MG63 (cell line): ENCODE measurements at regions not wholly inside any gene's neighbourhood (a gene's known extent, or its start where the extent isn't known, plus 50 kb on each side); places are given as distances from the start of the nearest gene placed in this dataset.

Source experiments
- DNase-seq: peaks from one replicate; pipeline ENCODE4 v3.0.0-alpha.2; 2020
- H3K27me3 ChIP-seq: fragments of 250-450 bp; sonication (Bioruptor Pico); 2 replicates; pipeline ENCODE4 v1.5.1; 2020; ENCODE audit warnings: mild to moderate bottlenecking, moderate library complexity
- H3K36me3 ChIP-seq: fragments of 250-450 bp; sonication (Bioruptor Pico); 2 replicates; pipeline ENCODE4 v1.5.1; 2020; ENCODE audit warnings: mild to moderate bottlenecking, moderate library complexity
- H3K4me3 ChIP-seq: fragments of 250-450 bp; sonication (Bioruptor Pico); 2 replicates; pipeline ENCODE4 v1.5.1; 2020; ENCODE audit warnings: mild to moderate bottlenecking, moderate library complexity
- H3K9me3 ChIP-seq: fragments of 250-450 bp; sonication (Bioruptor Pico); 2 replicates; pipeline ENCODE4 v1.5.1; 2020; ENCODE audit warnings: mild to moderate bottlenecking, moderate library complexity

DNA sequence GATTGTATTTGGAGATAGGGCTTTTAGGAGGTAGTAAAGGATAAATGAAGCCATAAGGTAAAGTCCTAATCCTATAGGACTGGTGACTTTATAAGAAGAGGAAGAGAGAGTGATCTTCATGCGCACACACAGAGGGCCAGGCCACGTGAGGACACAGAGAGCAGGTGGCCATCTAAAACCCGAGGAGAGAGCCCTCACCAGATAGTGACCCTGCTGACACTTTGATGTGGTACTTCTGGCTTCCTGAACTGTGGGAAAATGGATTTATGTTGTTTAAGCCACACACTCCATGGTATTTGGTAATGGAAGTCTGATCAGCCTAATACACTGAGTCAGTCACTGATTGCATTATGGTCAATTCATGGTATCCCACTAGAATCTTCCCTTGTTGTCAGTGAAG, 164.9 kb upstream of the TAPT1 start:
- H3K36me3 ChIP-seq: no peaks in the 10 kb centered on the region
- H3K27me3 ChIP-seq: 0 out of 2 replicates have a peak, but pooled peaks cover 2% of the 10 kb centered on the region
- no peak overlapping the region for H3K4me3 ChIP-seq
- no peak for DNase-seq
- H3K9me3 ChIP-seq: no peaks in the 10 kb centered on the region

GRCh38 chr4:16387448-16387847, 161.2 kb upstream of the TAPT1 start:
- 0 out of 2 replicates have a peak, but pooled peaks cover 2% of the 10 kb centered on the region for H3K27me3 ChIP-seq
- no peak overlapping the region for H3K4me3 ChIP-seq
- DNase-seq: no peak
- H3K9me3 ChIP-seq: no peaks in the 10 kb centered on the region
- H3K36me3 ChIP-seq: no peaks in the 10 kb centered on the region

GRCh38 chr4:16386711-16387320, 160.5 kb upstream of the TAPT1 start:
- Histone ChIP-seq H3K9me3 (no peaks in the 10 kb centered on the region), H3K4me3 (no peak overlapping the region), H3K36me3 (no peaks in the 10 kb centered on the region), H3K27me3 (0 out of 2 replicates have a peak, but pooled peaks cover 2% of the 10 kb centered on the region)
- no peak for DNase-seq

GRCh38 chr4:16384576-16384975, 158.3 kb upstream of the TAPT1 start:
- no peaks in the 10 kb centered on the region for H3K36me3 ChIP-seq
- no peak for DNase-seq
- no peaks in the 10 kb centered on the region for H3K9me3 ChIP-seq
- no peak overlapping the region for H3K4me3 ChIP-seq
- no peaks in the 10 kb centered on the region for H3K27me3 ChIP-seq

GRCh38 chr4:16382571-16382970, 156.3 kb upstream of the TAPT1 start:
- no peak for DNase-seq
- H3K36me3 ChIP-seq: no peaks in the 10 kb centered on the region
- H3K9me3 ChIP-seq: no peaks in the 10 kb centered on the region
- no peaks in the 10 kb centered on the region for H3K27me3 ChIP-seq
- no peak overlapping the region for H3K4me3 ChIP-seq

DNA sequence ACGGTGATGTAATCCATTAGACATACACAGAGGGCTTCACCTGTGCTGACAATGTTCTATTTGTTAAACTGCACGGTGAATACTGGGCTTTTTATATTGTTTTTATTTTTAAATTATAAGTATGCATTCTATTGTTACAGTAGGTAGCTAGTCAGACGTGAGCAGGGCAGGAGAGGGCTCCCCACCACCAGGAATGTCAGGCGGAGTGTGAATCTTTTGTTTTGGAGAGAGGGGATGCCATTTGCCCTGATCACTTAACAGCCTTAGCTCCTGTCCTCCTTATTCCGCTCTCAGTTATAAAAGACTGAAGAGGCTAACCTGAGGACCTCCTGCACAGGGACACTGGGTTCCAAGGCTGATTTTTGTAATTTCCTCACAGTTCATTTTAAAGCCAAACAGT, 151.6 kb upstream of the TAPT1 start:
- no peaks in the 10 kb centered on the region; the same call in 1 of the 2 replicates for H3K27me3 ChIP-seq
- no peak for DNase-seq
- no peak overlapping the region for H3K4me3 ChIP-seq
- H3K36me3 ChIP-seq: no peaks in the 10 kb centered on the region
- no peaks in the 10 kb centered on the region for H3K9me3 ChIP-seq

GRCh38 chr4:16365036-16365569, 138.8 kb upstream of the TAPT1 start:
- no peaks in the 10 kb centered on the region for H3K36me3 ChIP-seq
- no peak overlapping the region for H3K4me3 ChIP-seq
- no peaks in the 10 kb centered on the region for H3K27me3 ChIP-seq
- DNase-seq: no peak
- H3K9me3 ChIP-seq: no peaks in the 10 kb centered on the region

- Histone ChIP-seq H3K36me3 (no peaks in the 10 kb centered on the region), H3K4me3 (no peak overlapping the region), H3K27me3 (no peaks in the 10 kb centered on the region), H3K9me3 (no peaks in the 10 kb centered on the region)
- DNase-seq: no peak
These were observed 134.5 kb upstream of the TAPT1 start for GRCh38 chr4:16360694-16361262.

DNA sequence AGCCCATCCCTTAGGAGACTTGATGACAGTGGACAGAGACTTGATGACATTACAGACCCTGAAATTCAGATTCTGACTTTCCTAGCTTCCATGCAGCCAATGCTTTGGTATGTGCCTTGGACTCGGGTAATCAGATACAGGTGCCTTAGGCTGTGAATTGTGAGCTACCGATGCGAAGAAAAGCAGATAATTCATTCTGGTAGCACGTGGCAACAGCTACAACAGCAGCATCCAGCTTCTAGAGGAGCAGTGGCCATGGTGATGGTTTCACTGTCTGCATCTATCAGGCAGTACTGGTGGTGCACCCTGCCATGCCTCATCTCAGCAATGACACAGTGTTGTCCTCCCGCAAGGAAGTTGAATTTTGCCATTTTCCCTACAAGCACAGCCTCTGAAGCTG, 126.9 kb upstream of the TAPT1 start:
- H3K27me3 ChIP-seq: no peaks in the 10 kb centered on the region
- DNase-seq: no peak
- no peaks in the 10 kb centered on the region for H3K36me3 ChIP-seq

DNA sequence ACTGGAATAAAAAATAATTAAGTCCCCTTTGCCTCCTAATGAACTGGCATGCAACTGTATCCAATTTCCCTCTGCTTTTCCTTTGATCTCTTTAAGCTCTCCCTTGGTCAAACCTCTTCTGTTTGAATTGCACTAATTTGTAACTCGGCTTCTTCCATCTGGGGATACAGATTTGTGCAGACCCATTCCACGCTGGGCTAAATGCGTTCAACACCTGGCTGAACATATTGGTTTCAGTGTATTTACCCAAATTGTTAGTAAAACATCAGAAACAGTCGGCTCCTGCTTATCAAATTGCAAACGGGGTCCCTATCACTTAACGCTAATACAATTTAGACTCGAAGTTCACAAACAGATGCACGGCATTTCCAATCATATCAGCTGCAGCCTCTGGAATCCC, 124.9 kb upstream of the TAPT1 start:
- no peak for DNase-seq
- no peaks in the 10 kb centered on the region for H3K36me3 ChIP-seq
- H3K9me3 ChIP-seq: no peaks in the 10 kb centered on the region
- no peaks in the 10 kb centered on the region for H3K27me3 ChIP-seq
- H3K4me3 ChIP-seq: no peak overlapping the region

More for the DNA sequence above, 126.9 kb upstream of the TAPT1 start:
- H3K9me3 ChIP-seq: no peaks in the 10 kb centered on the region
- H3K4me3 ChIP-seq: no peak overlapping the region

DNA sequence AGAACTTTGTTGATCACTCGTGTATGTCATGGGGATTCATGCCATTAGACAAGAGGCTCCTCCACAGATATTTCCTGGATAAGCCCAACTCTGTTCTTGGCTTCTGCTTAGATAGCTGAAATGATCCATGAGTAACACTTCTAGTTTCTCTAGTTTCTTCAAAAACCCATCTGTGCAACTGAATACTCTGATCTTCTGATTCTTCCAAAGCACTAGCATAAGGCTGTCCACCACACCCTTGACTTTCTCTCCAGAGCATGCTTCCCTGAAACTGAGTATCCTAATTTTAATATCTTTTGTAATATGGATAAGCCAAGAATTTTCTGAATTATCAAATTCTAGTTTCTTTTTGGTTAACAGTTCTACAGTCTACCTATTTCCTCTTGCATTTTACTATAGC, 118.6 kb upstream of the TAPT1 start:
- no peaks in the 10 kb centered on the region for H3K27me3 ChIP-seq
- no peak for DNase-seq
- no peaks in the 10 kb centered on the region for H3K9me3 ChIP-seq
- no peak overlapping the region for H3K4me3 ChIP-seq
- no peaks in the 10 kb centered on the region for H3K36me3 ChIP-seq

DNA sequence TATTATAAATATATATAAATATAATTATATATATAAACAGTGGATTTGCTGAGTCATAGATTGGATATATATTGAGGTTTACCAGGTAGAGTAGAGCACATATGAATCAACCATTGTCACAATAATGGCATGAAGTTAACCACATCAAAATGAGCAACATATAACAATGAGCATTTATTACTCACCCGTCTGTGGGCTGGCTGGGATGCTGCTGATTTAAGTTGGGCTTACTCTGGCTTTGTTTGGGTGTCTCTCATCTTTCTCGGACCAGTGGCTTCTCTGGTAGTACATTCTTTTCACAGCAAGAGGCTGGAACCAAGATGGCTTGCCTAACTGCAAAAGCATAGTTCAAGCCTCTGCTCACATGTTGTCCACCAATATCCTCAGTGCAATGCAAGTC, 111.7 kb upstream of the TAPT1 start:
- no peaks in the 10 kb centered on the region for H3K27me3 ChIP-seq
- no peaks in the 10 kb centered on the region for H3K36me3 ChIP-seq
- H3K4me3 ChIP-seq: no peak overlapping the region
- peak; percentile 70 for DNase-seq
- no peaks in the 10 kb centered on the region for H3K9me3 ChIP-seq

- Histone ChIP-seq H3K9me3 (no peaks in the 10 kb centered on the region), H3K36me3 (no peaks in the 10 kb centered on the region), H3K27me3 (no peaks in the 10 kb centered on the region), H3K4me3 (no peak overlapping the region)
- DNase-seq: no peak
These were observed 108.3 kb upstream of the TAPT1 start for GRCh38 chr4:16334601-16335000.

GRCh38 chr4:16329797-16330134, 103.5 kb upstream of the TAPT1 start:
- H3K36me3 ChIP-seq: no peaks in the 10 kb centered on the region
- H3K27me3 ChIP-seq: no peaks in the 10 kb centered on the region
- no peak for DNase-seq
- H3K4me3 ChIP-seq: no peak overlapping the region
- H3K9me3 ChIP-seq: no peaks in the 10 kb centered on the region

- no peaks in the 10 kb centered on the region for H3K9me3 ChIP-seq
- no peak for DNase-seq
- no peak overlapping the region for H3K4me3 ChIP-seq
- no peaks in the 10 kb centered on the region for H3K36me3 ChIP-seq
- no peaks in the 10 kb centered on the region for H3K27me3 ChIP-seq
These were observed 103.0 kb upstream of the TAPT1 start for GRCh38 chr4:16329125-16329796.

GRCh38 chr4:16322183-16322582, 95.9 kb upstream of the TAPT1 start:
- no peaks in the 10 kb centered on the region for H3K36me3 ChIP-seq
- H3K9me3 ChIP-seq: no peaks in the 10 kb centered on the region
- H3K27me3 ChIP-seq: no peaks in the 10 kb centered on the region
- H3K4me3 ChIP-seq: no peak overlapping the region
- DNase-seq: no peak

GRCh38 chr4:16315456-16315855, 89.2 kb upstream of the TAPT1 start:
- DNase-seq: no peak
- Histone ChIP-seq H3K4me3 (no peak overlapping the region), H3K27me3 (no peaks in the 10 kb centered on the region), H3K9me3 (no peaks in the 10 kb centered on the region), H3K36me3 (no peaks in the 10 kb centered on the region)

GRCh38 chr4:16310606-16311005, 84.3 kb upstream of the TAPT1 start:
- no peaks in the 10 kb centered on the region for H3K9me3 ChIP-seq
- H3K4me3 ChIP-seq: no peak overlapping the region
- H3K36me3 ChIP-seq: no peaks in the 10 kb centered on the region

More at GRCh38 chr4:16310606-16311005, 84.3 kb upstream of the TAPT1 start:
- DNase-seq: no peak
- H3K27me3 ChIP-seq: no peaks in the 10 kb centered on the region
